GM19395 (cell line): ENCODE measurements at regions not wholly inside any gene's neighbourhood (a gene's known extent, or its start where the extent isn't known, plus 50 kb on each side); places are given as distances from the start of the nearest gene placed in this dataset.

Experiments
- ATAC-seq: cut with Tn5 transposase; IDR thresholded peaks from one replicate; pipeline ENCODE4 v1.9.1; 2021; ENCODE audit warnings: mild to moderate bottlenecking, moderate library complexity; ENCODE audit not compliant: unreplicated experiment

- ATAC-seq: no peak
These were observed 545.4 kb upstream of the FZD8 start for GRCh38 chr10:36187380-36188079.

- ATAC-seq: no peak
These were observed 543.0 kb upstream of the FZD8 start for GRCh38 chr10:36185097-36185496.

- ATAC-seq: no peak
These were observed 541.6 kb upstream of the FZD8 start for GRCh38 chr10:36183726-36184125.

GRCh38 chr10:36183056-36183455, 541.0 kb upstream of the FZD8 start:
- ATAC-seq: no peak

GRCh38 chr10:36182606-36183005, 540.5 kb upstream of the FZD8 start:
- ATAC-seq: no peak

GRCh38 chr10:36182179-36182566, 540.1 kb upstream of the FZD8 start:
- no peak for ATAC-seq

- no peak for ATAC-seq
These were observed 539.5 kb upstream of the FZD8 start for GRCh38 chr10:36181426-36182178.

- no peak for ATAC-seq
These were observed 536.5 kb upstream of the FZD8 start for GRCh38 chr10:36178616-36179015.

- no peak for ATAC-seq
These were observed 535.0 kb upstream of the FZD8 start for GRCh38 chr10:36177071-36177470.

GRCh38 chr10:36175954-36176353, 533.9 kb upstream of the FZD8 start:
- no peak for ATAC-seq

GRCh38 chr10:36173364-36173763, 531.3 kb upstream of the FZD8 start:
- no peak for ATAC-seq

GRCh38 chr10:36171953-36172940, 530.2 kb upstream of the FZD8 start:
- no peak for ATAC-seq

- no peak for ATAC-seq
These were observed 529.5 kb upstream of the FZD8 start for GRCh38 chr10:36171556-36171952.

GRCh38 chr10:36170943-36171501, 528.9 kb upstream of the FZD8 start:
- no peak for ATAC-seq

GRCh38 chr10:36170142-36170719, 528.1 kb upstream of the FZD8 start:
- no peak for ATAC-seq

- ATAC-seq: no peak
These were observed 526.7 kb upstream of the FZD8 start for GRCh38 chr10:36168777-36169176.

GRCh38 chr10:36164556-36165504, 522.7 kb upstream of the FZD8 start:
- no peak for ATAC-seq

- no peak for ATAC-seq
These were observed 521.7 kb upstream of the FZD8 start for GRCh38 chr10:36163827-36164226.

GRCh38 chr10:36157486-36157885, 515.4 kb upstream of the FZD8 start:
- ATAC-seq: no peak

- ATAC-seq: no peak
These were observed 506.1 kb upstream of the FZD8 start for GRCh38 chr10:36148207-36148606.
